ENCODE measurements at regions not wholly inside any gene's neighbourhood (a gene's known extent, or its start where the extent isn't known, plus 50 kb on each side); places are given as distances from the start of the nearest gene placed in this dataset.

- no peak for TF ChIP-seq POLR2AphosphoS5 (IDR thresholded peaks at IDR 0.05)
- TF ChIP-seq, protein P1, sequence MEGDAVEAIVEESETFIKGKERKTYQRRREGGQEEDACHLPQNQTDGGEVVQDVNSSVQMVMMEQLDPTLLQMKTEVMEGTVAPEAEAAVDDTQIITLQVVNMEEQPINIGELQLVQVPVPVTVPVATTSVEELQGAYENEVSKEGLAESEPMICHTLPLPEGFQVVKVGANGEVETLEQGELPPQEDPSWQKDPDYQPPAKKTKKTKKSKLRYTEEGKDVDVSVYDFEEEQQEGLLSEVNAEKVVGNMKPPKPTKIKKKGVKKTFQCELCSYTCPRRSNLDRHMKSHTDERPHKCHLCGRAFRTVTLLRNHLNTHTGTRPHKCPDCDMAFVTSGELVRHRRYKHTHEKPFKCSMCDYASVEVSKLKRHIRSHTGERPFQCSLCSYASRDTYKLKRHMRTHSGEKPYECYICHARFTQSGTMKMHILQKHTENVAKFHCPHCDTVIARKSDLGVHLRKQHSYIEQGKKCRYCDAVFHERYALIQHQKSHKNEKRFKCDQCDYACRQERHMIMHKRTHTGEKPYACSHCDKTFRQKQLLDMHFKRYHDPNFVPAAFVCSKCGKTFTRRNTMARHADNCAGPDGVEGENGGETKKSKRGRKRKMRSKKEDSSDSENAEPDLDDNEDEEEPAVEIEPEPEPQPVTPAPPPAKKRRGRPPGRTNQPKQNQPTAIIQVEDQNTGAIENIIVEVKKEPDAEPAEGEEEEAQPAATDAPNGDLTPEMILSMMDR (IDR thresholded peaks at IDR 0.05) = no peak
Observed at GRCh38 chr19:29045679-29046254, 167.2 kb downstream of the UQCRFS1 start.
